HG03442 (cell line): ENCODE measurements at regions not wholly inside any gene's neighbourhood (a gene's known extent, or its start where the extent isn't known, plus 50 kb on each side); places are given as distances from the start of the nearest gene placed in this dataset.
"Not testable (repeated sequence)": the region's sequence is repeated elsewhere in the genome, so short reads cannot be mapped to it uniquely, and the experiment has no call there.

Experiments
- ATAC-seq: cut with Tn5 transposase; IDR thresholded peaks from one replicate; pipeline ENCODE4 v1.9.1; 2021; ENCODE audit warnings: mild to moderate bottlenecking, moderate library complexity; ENCODE audit not compliant: unreplicated experiment

GRCh38 chr16:63129411-63130125 is 1093.3 kb upstream of the CDH8 start:
- ATAC-seq = no peak

- ATAC-seq = not testable (repeated sequence)
These were observed 1083.7 kb upstream of the CDH8 start for GRCh38 chr16:63119905-63120304.

GRCh38 chr16:63100082-63100481 is 1063.8 kb upstream of the CDH8 start:
- ATAC-seq = no peak

GRCh38 chr16:63096857-63097256 is 1060.6 kb upstream of the CDH8 start:
- no peak for ATAC-seq

- ATAC-seq = no peak
These were observed 1056.5 kb upstream of the CDH8 start for GRCh38 chr16:63092736-63093135.

- no peak for ATAC-seq
These were observed 1045.9 kb upstream of the CDH8 start for GRCh38 chr16:63082101-63082500.

GRCh38 chr16:63080746-63081145 is 1044.5 kb upstream of the CDH8 start:
- no peak for ATAC-seq

GRCh38 chr16:63069047-63069446 is 1032.8 kb upstream of the CDH8 start:
- ATAC-seq = no peak

- ATAC-seq = no peak
These were observed 1030.9 kb upstream of the CDH8 start for GRCh38 chr16:63067141-63067540.

- no peak for ATAC-seq
These were observed 1030.3 kb upstream of the CDH8 start for GRCh38 chr16:63066552-63066951.

GRCh38 chr16:63061319-63061718 is 1025.1 kb upstream of the CDH8 start:
- no peak for ATAC-seq

- ATAC-seq = no peak
These were observed 1023.4 kb upstream of the CDH8 start for GRCh38 chr16:63059676-63060075.

- ATAC-seq = no peak
These were observed 1021.1 kb upstream of the CDH8 start for GRCh38 chr16:63057341-63057740.

GRCh38 chr16:63050391-63050790 is 1014.2 kb upstream of the CDH8 start:
- no peak for ATAC-seq

- ATAC-seq = no peak
These were observed 1002.3 kb upstream of the CDH8 start for GRCh38 chr16:63038397-63039106.

GRCh38 chr16:63037761-63038396 is 1001.6 kb upstream of the CDH8 start:
- no peak for ATAC-seq

GRCh38 chr16:63018581-63019223 is 982.5 kb upstream of the CDH8 start:
- ATAC-seq = no peak

- ATAC-seq = no peak
These were observed 972.5 kb upstream of the CDH8 start for GRCh38 chr16:63008688-63009087.

GRCh38 chr16:63005356-63005755 is 969.1 kb upstream of the CDH8 start:
- ATAC-seq = no peak

- ATAC-seq = no peak
These were observed 953.2 kb upstream of the CDH8 start for GRCh38 chr16:62989480-62989879.

GRCh38 chr16:62985722-62986121 is 949.5 kb upstream of the CDH8 start:
- no peak for ATAC-seq

- ATAC-seq = no peak
These were observed 942.2 kb upstream of the CDH8 start for GRCh38 chr16:62978451-62978850.
